ENCODE measurements at regions not wholly inside any gene's neighbourhood (a gene's known extent, or its start where the extent isn't known, plus 50 kb on each side); places are given as distances from the start of the nearest gene placed in this dataset.
"Not testable (repeated sequence)": the region's sequence is repeated elsewhere in the genome, so short reads cannot be mapped to it uniquely, and the experiment has no call there.

- peak; percentile 91 for DNase-seq
These were observed 683.2 kb upstream of the TPTE start for GRCh38 chr21:9837946-9838737.

- DNase-seq = peak; percentile 63
These were observed 682.4 kb upstream of the TPTE start for GRCh38 chr21:9838738-9839642.

- not testable (repeated sequence) for DNase-seq
These were observed 677.3 kb upstream of the TPTE start for GRCh38 chr21:9844106-9844505.

- not testable (repeated sequence) for DNase-seq
These were observed 673.9 kb upstream of the TPTE start for GRCh38 chr21:9847511-9847910.

- DNase-seq = not testable (repeated sequence)
These were observed 670.2 kb upstream of the TPTE start for GRCh38 chr21:9851166-9851565.

DNA sequence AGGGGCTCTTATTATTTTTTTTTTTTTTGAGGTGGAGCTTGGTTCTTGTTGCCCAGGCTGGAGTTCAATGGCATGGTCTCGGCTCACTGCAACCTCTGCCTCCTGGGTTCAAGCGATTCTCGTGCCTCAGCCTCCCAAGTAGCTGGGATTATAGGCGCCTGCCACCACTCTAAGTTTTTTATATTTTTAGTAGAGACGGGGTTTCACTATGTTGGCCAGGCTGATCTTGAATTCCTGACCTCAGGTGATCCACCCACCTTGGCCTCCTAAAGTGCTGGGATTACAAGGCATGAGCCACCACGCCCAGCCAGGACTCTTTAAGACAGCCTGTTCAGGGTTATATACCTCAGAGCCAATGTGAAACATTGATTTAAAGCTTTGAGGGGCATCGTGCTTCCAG, 669.7 kb upstream of the TPTE start:
- DNase-seq = not testable (repeated sequence)

- not testable (repeated sequence) for DNase-seq
These were observed 663.8 kb upstream of the TPTE start for GRCh38 chr21:9857563-9857962.

GRCh38 chr21:9859865-9860264, 661.5 kb upstream of the TPTE start:
- DNase-seq = not testable (repeated sequence)

GRCh38 chr21:9862456-9862855, 658.9 kb upstream of the TPTE start:
- DNase-seq = not testable (repeated sequence)

DNA sequence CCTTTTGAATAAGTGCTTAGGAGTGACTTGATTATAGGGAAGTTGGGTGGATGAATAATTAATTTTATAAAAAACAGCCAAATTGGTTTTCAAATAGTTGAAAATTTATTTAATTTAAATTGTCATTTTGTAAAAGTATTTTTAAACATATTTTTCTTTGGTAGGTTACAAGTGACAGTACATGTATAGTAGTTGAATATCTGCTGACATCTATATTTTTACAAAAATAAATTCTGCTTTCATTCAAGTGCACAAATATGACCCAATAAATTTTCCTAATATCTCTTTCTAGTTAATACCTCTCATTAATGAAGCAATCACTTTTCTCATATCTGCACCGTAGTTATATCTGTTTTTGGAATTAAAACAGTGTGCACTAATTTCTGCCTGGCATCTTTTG, 653.6 kb upstream of the TPTE start:
- not testable (repeated sequence) for DNase-seq

GRCh38 chr21:9873096-9873495, 648.3 kb upstream of the TPTE start:
- DNase-seq = not testable (repeated sequence)

GRCh38 chr21:9874136-9874535, 647.2 kb upstream of the TPTE start:
- not testable (repeated sequence) for DNase-seq

- not testable (repeated sequence) for DNase-seq
These were observed 640.0 kb upstream of the TPTE start for GRCh38 chr21:9881430-9881829.

DNA sequence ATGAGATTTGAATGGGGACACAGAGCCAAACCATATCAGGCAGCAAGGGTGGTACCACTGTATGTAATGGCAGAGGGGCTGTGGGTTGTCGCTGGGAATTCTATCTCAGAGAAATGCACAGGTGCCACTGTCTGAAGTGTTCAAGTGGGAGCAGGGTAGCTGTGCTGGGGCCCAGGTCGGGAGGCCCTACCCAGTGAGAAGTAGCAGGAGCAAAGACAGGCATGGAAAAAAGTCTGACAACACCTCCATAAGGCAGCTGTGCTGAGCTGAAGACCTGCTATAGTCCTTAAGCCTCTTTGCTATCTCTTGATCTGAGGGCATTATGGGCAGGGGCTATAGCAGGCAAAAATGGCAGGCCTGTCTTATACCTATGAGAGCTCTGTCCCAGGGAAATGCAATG, 638.3 kb upstream of the TPTE start:
- not testable (repeated sequence) for DNase-seq

DNA sequence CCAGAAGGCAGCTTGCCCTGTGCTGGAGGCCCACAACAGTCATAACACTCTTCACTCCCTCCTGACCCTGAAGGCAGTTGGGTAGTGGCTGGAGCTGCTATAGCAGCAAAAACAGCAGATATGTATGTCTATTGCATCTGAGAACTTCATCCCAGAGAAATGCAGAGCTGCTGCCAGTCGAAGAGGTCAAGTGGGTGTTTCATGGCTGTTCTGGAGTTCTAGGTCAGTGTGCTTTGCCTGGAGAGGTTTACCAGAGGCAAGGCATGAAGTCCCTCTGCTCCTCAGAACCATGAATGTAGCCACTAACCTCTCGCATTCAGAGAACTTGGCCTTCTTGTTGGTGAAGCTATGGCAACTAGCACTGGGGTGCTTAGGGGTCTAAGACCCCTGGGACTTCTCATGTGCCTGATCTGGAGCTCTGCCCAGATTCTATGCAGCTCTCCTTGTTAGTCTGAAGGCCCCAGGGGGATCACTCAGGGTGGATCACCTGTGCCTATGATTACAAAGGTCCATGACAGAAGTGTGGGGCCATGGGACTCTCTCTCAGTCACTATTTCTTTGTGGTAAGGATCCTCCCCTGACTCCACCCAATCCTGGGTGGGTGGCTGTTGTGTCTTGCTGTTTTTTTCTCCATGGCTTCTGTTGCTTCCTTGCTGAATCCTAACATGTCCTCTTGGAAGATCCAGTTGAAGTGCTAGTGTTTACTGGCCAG, 637.7 kb upstream of the TPTE start:
- DNase-seq = not testable (repeated sequence)

DNA sequence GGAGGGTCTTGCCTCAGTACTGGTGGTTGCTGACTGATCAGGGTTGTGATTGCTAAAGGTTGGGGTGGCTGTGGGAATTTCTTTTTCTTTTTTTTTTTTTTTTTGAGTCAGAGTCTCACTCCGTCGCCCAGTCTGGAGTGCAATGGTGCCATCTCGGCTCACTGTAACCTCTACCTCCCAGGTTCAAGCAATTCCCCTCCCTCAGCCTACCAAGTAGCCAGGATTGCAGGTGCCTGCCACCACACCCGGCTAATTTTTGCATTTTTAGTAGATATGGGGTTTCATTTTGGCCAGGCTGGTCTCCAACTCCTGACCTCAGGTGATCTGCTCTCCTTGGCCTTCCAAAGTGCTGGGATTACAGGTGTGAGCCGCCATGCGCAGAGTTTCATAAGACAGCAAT, 632.9 kb upstream of the TPTE start:
- DNase-seq = not testable (repeated sequence)

DNA sequence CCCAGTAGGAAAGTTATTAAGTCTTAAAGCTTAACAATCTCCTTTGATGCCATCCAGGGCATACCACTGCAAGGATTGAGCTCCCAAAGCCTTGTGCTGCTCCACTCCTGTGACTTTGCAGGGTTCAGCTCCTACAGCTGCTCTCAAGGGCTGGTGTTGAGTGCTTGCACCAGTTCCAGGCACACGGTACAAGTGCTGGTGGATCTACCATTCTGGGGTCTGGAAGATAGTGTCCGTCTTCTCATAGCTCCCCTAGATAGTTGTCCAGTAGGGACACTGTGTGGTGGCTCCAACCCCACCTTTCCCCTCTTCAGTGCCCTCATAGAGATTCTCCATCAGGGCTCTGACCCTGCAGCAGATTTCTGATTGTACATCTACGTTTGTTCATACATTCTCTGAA, 617.8 kb upstream of the TPTE start:
- not testable (repeated sequence) for DNase-seq

DNA sequence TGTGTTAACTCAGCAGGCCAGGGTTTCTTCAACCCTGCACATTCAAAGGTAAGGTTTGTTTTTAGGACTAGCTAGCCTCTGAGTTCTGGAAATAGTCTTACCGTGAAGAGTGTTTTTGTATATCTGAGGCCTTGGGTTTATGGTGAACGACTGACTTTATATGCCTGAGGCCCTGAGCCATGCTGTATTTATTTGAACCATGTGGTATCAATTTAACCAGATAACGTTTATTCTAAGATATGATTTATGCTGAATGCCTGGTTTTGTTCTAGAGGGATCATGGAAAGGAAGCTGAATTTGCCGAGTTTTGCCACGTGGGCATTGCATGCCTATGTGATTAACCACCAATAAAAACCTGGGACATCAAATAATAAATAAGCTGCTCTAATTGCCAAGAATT, 607.2 kb upstream of the TPTE start:
- not testable (repeated sequence) for DNase-seq

DNA sequence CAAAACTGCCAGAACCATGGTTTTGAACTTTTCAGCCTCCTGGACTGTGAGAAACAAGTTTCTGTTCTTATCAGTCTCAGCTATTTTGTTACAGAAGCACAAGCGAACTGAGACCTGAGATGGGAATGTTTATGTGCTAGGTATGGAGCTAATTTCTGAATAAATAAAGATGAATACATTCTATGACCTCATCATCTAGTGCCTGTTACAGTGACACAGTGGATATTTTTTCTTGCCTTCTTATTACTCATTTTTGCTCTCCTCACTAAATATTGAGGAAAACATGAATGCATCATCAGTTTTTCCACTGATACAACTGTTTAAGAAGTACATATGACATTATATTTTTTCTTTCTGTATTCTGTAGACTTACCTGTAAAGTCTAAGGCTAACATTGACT, 601.9 kb upstream of the TPTE start:
- not testable (repeated sequence) for DNase-seq

GRCh38 chr21:9943639-9944038, 577.7 kb upstream of the TPTE start:
- not testable (repeated sequence) for DNase-seq

- not testable (repeated sequence) for DNase-seq
These were observed 575.3 kb upstream of the TPTE start for GRCh38 chr21:9946057-9946456.

GRCh38 chr21:9949510-9950289, 571.7 kb upstream of the TPTE start:
- not testable (repeated sequence) for DNase-seq

Data from NCI-H748 treated with DMSO at 0.1 percent for 48 hours (cell line).